Right forelimb (tissue), 1 donor: ENCODE measurements at regions not wholly inside any gene's neighbourhood (a gene's known extent, or its start where the extent isn't known, plus 50 kb on each side); places are given as distances from the start of the nearest gene placed in this dataset.

Experiments used
- DNase-seq: peaks from one replicate; pipeline ENCODE4 v3.0.0-alpha.2; 2018

- no peak for DNase-seq
Observed at GRCh38 chr13:64867856-64868255, 2362.3 kb downstream of the PCDH9 start.

- no peak for DNase-seq
Observed at GRCh38 chr13:64866331-64866730, 2363.8 kb downstream of the PCDH9 start.

DNA sequence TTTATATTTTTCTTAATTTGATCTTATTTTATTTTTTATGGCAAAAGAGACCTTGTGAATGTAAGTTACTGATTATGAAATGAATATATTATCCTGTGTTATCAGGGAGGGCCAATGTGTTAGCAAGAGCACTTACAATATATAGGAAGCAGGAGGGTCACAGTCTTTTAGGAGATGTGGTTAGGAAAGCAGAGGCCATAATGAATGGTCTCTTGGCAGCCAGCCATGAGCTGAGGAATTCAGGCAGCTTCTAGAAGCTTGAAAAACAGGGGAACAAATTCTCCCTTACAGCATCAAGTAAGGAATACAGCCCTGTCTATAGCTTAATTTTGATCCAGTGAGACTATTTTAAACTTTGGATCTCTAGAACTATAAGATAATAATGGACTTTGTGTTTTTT lies 2374.6 kb downstream of the PCDH9 start:
- no peak for DNase-seq

- DNase-seq: no peak
Observed at GRCh38 chr13:64850017-64850416, 2380.1 kb downstream of the PCDH9 start.

DNA sequence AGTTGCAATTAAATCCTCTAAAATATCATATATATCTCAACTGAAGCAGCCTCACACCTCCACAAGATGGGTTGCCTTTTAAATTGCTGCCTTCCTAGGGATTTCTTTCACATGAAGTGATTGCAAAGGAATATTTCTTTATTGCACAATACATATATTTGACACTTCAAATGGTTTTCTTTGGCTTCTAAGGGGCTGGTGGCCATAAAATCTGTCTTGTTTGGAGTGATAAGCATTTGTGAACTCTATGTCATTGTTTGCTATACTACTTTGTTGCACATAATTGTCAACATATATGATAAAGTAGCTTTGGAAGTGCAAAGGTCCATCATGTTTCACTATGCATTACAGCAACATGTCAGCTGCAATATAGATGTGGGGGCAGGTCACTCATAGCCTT lies 2380.9 kb downstream of the PCDH9 start:
- DNase-seq: no peak

DNA sequence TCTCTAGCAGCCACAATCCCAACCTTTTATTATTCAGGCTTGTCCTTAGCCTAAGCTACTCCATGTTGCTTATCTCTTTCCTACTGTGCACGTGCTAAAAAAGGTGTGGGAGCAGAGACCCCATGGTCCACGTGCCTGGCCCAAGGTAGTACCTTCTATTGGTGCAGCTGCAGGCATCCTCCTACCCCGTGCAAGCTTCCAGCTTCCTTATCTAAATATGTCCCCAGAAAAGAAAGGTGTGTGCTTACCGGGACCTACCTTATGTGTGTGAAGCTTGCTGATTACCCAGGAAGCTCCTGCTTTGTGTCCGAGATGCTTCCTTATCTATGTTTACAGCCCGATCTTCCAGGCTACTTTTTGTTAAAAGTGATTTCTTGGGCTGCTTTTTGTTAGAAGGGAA lies 2382.4 kb downstream of the PCDH9 start:
- DNase-seq: no peak

DNA sequence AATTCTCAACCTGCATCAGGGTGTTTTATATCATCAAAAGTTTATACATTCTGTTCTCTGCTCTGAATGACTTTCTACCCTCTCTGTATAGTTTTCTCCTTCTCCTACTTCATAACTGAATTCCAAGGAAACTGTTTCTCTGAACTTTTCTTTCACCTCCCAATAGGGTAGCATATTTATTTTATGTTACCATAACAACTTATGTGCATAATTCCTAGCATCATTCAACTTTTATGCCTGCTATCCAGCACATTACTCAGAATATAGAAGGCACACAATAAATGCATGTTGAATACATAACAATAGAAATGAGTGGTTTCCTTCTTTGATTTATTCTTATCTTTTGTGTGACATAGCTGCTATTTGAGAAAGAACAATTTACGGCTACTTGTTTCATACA lies 2385.0 kb downstream of the PCDH9 start:
- DNase-seq: no peak

DNA sequence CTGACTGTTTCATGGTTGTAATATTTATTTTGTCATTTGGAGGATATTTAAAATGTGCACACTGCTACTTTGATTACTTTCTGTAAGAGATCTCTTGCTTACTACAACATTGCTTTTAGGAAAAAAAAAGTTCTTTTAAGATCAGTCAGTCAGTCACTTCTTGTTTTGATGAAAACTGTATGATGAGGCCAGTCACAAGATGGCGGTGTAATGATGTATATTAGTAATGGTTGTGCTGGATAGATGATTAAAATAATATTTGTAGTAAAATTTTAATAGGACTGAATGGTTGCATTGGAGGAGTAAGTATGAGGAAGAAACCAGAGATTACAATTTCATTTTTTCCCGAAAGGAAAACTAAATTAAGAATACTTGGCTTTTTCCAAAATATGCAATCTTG lies 2411.1 kb downstream of the PCDH9 start:
- DNase-seq: no peak

GRCh38 chr13:64817691-64818090 lies 2412.4 kb downstream of the PCDH9 start:
- no peak for DNase-seq

GRCh38 chr13:64810750-64811149 lies 2419.4 kb downstream of the PCDH9 start:
- DNase-seq: no peak

DNA sequence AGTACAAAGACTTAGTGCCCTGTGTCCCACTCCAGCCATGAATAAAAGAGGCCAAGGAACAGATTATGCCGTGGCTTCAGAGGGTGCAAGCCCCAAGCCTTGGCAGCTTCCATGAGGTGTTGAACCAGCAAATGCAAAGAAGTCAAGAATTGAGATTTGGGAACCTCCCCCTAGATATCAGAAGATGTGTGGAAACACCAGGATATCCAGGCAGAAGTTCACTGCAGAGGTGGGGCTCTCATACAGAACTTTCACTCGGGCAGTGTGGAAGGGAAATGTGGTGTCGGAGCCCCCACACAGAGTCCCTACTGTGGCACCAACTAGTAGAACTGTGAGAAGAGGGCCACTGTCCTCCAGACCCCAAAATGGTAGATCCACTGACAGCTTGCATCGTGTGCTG lies 2421.4 kb downstream of the PCDH9 start:
- DNase-seq: no peak

GRCh38 chr13:64801768-64802167 lies 2428.4 kb downstream of the PCDH9 start:
- DNase-seq: no peak

DNA sequence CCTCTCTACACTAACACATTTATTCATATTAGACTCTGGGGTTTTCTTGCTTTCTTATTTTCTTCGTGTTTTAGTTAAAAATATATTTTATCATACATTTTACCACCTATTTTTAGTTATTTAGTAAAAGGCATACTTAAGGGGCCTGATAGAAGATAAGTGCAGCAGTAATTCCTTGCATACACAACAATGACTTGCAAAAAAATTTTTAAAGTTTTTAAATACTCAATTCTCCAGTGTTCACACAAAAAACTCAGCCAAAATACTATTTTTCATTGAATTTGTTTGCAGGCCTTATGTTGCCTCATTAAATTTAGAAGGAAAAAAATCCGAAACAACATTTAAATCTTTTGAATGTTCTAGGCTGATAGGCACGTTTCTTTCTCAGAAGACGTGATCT lies 2431.7 kb downstream of the PCDH9 start:
- DNase-seq: no peak

DNA sequence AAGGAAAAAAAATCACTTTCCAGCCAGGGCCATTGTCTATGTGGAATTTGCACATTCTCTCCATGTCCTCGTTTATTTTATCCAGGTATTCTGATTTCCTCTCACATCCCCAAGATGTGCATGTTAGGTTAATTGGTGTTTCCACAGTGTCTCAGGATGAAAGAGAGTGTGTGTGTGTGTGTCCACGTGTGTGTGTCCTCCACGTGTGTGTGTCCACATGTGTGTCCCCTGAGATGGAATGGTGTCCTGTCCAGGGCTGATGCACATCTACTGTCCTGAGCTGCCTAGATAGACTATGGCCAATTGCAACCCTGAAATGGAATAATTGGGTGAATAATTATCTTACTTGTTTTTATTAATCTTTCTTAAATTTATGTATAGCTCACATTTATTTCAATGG lies 2436.5 kb downstream of the PCDH9 start:
- no peak for DNase-seq

DNA sequence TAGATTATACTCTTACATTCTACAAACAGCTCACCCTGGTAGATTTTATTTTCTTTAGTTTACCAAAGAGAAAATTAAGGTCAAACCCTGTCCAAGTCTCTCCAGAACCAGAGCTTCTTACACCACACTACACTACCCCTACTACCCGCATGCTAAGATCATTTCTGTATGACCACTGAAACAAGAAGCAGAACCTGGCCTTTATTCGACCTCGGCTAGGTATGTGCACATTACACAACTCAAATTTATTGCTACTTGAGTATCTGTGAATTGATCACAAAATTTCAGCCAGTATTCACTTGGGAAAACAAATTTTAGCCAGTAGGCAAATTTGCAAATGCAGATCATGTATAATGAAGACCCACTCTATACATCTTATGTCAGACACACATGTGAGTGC lies 2437.0 kb downstream of the PCDH9 start:
- no peak for DNase-seq

DNA sequence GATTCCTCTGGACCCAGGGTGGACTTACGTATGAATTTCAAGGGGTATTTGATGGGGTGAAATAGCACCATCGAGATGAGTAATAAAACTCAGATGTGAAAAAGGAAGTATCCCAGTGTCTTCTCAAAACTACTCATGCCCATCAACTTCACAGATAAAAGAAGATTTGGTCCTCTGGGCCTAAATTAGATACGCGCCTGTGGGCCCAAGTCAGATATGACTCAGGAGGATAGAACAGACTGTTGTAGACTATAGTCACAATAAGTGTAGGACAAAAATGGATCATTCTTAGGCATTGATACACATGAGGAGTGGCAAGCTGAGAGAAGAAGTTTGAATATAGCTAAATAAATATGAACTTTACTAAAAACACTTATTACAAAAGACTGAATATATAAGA lies 2438.8 kb downstream of the PCDH9 start:
- no peak for DNase-seq

- DNase-seq: no peak
Observed at GRCh38 chr13:64782466-64782865, 2447.7 kb downstream of the PCDH9 start.

DNA sequence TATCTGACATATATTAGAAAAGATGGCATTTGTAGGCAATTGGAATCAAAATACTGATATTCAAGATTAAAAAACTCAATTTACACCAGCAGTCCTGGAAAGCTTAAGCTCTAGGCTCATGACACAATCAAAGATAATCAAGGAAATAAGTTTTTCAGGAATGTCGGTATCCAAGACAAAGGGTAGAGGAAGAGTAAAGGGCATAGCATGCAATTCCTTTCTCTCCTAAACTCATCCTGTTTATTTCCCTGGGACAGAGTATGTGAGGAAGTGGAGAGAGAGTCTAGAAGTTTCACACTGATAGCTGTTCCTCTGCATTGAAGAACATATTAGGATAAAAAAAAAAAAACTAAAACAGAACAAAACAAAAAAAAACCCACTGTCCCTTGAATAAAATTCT lies 2452.1 kb downstream of the PCDH9 start:
- DNase-seq: no peak

DNA sequence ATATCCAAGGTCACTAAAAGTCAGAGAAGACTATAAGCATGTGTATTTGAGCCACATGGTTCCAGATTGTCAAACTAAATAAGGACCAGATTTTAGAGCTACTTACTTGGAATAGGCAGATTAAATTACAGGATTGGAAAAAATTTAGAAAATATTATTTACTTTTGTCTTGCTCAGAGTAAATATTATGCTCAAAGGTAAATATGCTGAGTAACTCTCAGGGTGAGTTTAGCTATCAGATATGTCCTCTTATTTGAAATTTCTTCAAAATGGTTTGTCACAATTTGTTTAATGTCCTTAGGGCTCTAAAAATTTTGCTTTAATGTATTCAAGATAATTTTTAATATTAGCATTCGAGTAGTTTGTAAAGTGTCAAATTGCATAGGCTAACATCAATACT lies 2455.2 kb downstream of the PCDH9 start:
- no peak for DNase-seq

- DNase-seq: no peak
Observed at GRCh38 chr13:64770743-64771142, 2459.4 kb downstream of the PCDH9 start.

- no peak for DNase-seq
Observed at GRCh38 chr13:64767054-64767453, 2463.1 kb downstream of the PCDH9 start.

GRCh38 chr13:64765636-64766035 lies 2464.5 kb downstream of the PCDH9 start:
- DNase-seq: no peak

DNA sequence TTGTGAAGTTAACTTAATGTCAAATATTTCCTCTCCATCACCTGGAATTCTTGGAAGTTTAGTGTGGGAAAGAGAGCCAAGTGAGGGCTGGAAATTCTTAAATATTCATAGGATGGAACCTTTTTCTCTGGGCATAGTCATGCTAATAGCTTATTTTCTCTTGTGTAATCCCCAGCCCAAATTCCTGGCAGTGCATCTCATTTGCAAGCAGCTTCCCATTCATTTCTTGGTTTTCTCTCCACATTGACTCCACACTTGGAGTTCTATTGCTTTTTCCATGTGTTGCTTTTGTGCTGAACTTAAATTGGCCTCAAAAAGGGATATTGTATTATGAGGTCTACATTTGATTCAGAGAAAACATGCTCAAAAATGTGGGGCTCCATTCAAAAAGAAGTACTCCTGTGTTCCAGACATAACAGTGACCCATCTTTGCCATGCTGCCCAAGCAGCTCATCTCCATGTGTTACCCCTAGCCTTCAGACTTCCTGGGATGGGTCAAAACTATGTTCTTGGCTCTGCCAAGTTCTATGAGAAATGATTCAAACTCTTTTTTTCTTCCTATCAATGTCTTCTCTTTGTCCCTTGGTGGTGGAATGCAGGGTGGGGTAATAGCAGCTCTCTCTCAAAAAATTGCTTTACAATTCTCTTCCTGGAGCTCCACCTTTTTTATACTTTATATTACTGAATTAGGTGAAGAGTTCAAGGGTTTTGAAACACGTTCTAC lies 2471.5 kb downstream of the PCDH9 start:
- no peak for DNase-seq

DNA sequence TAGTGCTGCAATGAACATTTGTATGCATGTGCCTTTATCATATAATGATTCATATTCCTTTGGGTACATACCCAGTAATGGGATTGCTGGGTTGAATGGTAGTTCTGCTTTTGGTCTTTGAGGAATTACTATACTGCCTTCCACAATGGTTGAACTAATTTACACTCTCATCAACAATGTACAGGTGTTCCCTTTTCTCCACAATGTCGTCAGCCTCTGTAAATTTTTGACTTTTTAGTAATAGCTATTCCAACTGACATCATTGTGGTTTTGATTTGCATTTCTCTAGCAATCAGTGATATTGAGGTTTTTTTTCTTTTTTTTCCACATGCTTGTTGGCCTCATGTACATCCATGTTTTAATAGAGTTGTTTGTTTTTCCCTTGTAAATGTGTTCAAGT lies 2473.5 kb downstream of the PCDH9 start:
- no peak for DNase-seq

DNA sequence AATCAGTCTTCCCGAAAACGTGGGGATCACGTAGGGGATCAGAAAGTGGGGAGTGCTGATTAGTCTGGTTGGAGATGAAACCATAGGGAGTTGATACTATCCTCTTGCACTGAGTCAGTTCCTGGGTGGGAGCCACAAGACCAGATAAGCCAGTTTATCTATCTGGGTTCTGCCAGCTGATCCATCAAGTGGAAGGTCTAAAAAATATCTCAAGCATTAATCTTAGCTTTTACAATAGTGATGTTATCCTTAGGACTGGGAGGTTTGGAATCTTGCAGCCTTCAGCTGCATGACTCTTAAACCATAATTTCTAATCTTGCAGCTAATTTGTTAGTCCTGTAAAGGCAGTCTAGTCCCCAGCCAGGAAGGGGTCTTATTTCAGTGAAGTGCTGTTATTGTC lies 2474.2 kb downstream of the PCDH9 start:
- no peak for DNase-seq
